ENCODE measurements at regions not wholly inside any gene's neighbourhood (a gene's known extent, or its start where the extent isn't known, plus 50 kb on each side); places are given as distances from the start of the nearest gene placed in this dataset. TPM values are rescaled to one million over a fixed set of nuclear protein-coding genes. Genes with fewer than 3 reads are reported as not detected.

- Histone ChIP-seq H3K36me3 (ENCODE audit: insufficient read depth) (no peaks in the 10 kb centered on the region), H3K4me3 (no peak overlapping the region), H3K9me2 (ENCODE audit: insufficient read depth) (no peaks in the 10 kb centered on the region), H3K4me2 (no peak overlapping the region), H3F3A (replicated peaks; ENCODE audit: low read depth) (no peaks in the 10 kb centered on the region), H3K4me1 (ENCODE audit: insufficient read depth) (0 out of 2 replicates have a peak, but pooled peaks cover 3% of the 10 kb centered on the region), H3K27me3 (ENCODE audit: insufficient read depth) (no peaks in the 10 kb centered on the region), H4K20me1 (replicated peaks; ENCODE audit: insufficient read depth) (no peaks in the 10 kb centered on the region), H3K79me2 (replicated peaks; ENCODE audit: insufficient read depth) (no peaks in the 10 kb centered on the region), H3K27ac (ENCODE audit: low read depth) (no peak overlapping the region), H2AFZ (no peak overlapping the region)
- H3K9me3 Mint-ChIP-seq, result no peaks in the 10 kb centered on the region
- H3K36me3 Mint-ChIP-seq (ENCODE audit: low read depth), result no peaks in the 10 kb centered on the region
- TF ChIP-seq CREB1 (CRISPR knock-in tag; IDR thresholded peaks at IDR 0.05; ENCODE audit: low read depth), result no peak
- no peak for TF ChIP-seq ZNF331 (CRISPR knock-in tag; IDR thresholded peaks at IDR 0.05; ENCODE audit: low read depth)
- H3K27ac Mint-ChIP-seq, result no peak overlapping the region
- H3K4me1 Mint-ChIP-seq, result no peaks in the 10 kb centered on the region
- no peaks in the 10 kb centered on the region for H3K27me3 Mint-ChIP-seq (ENCODE audit: insufficient read depth, low read depth, poor library complexity)
- no peak overlapping the region for H3K4me3 Mint-ChIP-seq
- no peak for DNase-seq (ENCODE audit: low spot score)
- ATAC-seq, result no peak
Observed at GRCh38 chr7:142308918-142309317, 51.1 kb upstream of the PRSS58 start.

- no peak for DNase-seq (ENCODE audit: low spot score)
- ATAC-seq, result no peak
- Histone ChIP-seq H3K9me2 (ENCODE audit: insufficient read depth) (no peaks in the 10 kb centered on the region), H2AFZ (no peak overlapping the region), H3K4me2 (no peak overlapping the region), H3K27me3 (ENCODE audit: insufficient read depth) (no peaks in the 10 kb centered on the region), H3K36me3 (ENCODE audit: insufficient read depth) (no peaks in the 10 kb centered on the region), H3K4me3 (no peak overlapping the region), H3F3A (replicated peaks; ENCODE audit: low read depth) (no peaks in the 10 kb centered on the region), H3K4me1 (ENCODE audit: insufficient read depth) (0 out of 2 replicates have a peak, but pooled peaks cover 3% of the 10 kb centered on the region), H3K27ac (ENCODE audit: low read depth) (no peak overlapping the region), H4K20me1 (replicated peaks; ENCODE audit: insufficient read depth) (no peaks in the 10 kb centered on the region), H3K79me2 (replicated peaks; ENCODE audit: insufficient read depth) (no peaks in the 10 kb centered on the region)
- Mint-ChIP-seq H3K9me3 (no peaks in the 10 kb centered on the region), H3K4me1 (peaks cover 3% of the 10 kb centered on the region; the same call in 1 of the 3 replicates), H3K4me3 (no peak overlapping the region), H3K27me3 (ENCODE audit: insufficient read depth, low read depth, poor library complexity) (no peaks in the 10 kb centered on the region), H3K36me3 (ENCODE audit: low read depth) (no peaks in the 10 kb centered on the region), H3K27ac (no peak overlapping the region; the same call in 1 of the 2 replicates)
- TF ChIP-seq REST (IDR thresholded peaks at IDR 0.05; ENCODE audit: unreplicated experiment), result no peak
Observed at GRCh38 chr7:142308326-142308725, 50.5 kb upstream of the PRSS58 start.

Small RNA genes in the stretch of these regions (small RNA-seq; reads per million reads assigned to genes)
- gene TRBV5-2 (ENCODE audit: low replicate concordance), result not detected
- not detected for gene TRBV8-1 (ENCODE audit: low replicate concordance)
- gene TRBV8-2 (ENCODE audit: low replicate concordance), result not detected

All from GM23338 (cell line).